ENCODE measurements at regions not wholly inside any gene's neighbourhood (a gene's known extent, or its start where the extent isn't known, plus 50 kb on each side); places are given as distances from the start of the nearest gene placed in this dataset.

GRCh38 chr13:44786756-44787155 is 202.5 kb downstream of the NUFIP1 start:
- TF ChIP-seq POLR2A (IDR thresholded peaks at IDR 0.05) = no peak
- TF ChIP-seq CTCF (IDR thresholded peaks at IDR 0.05 in 8 of 11, conservative IDR thresholded peaks at IDR 0.05 in 3 of 11) = no peak
- no peak for TF ChIP-seq POLR2AphosphoS5 (IDR thresholded peaks at IDR 0.05)

Measured in spleen (tissue), 7 donors.